Right ventricle myocardium inferior (tissue), 1 donor: ENCODE measurements at regions not wholly inside any gene's neighbourhood (a gene's known extent, or its start where the extent isn't known, plus 50 kb on each side); places are given as distances from the start of the nearest gene placed in this dataset.

ENCODE experiments used
- ATAC-seq: fragments of 200-7000 bp; cut with Tn5 transposase; one replicate; pipeline ENCODE4 v1.9.1; 2020; ENCODE audit warnings: mild to moderate bottlenecking, moderate library complexity
- DNase-seq: peaks from one replicate; pipeline ENCODE4 v3.0.0; 2021; ENCODE audit errors: missing footprints
- intact Hi-C: fragments of 100-400 bp; cut with DNase I; formaldehyde crosslinking; loops from one replicate; pipeline ENCODE4 v1.11.0; 2022
- donor health status: DM: no; HTN: yes; CAD: no; lungs with severe emphysema.

DNA sequence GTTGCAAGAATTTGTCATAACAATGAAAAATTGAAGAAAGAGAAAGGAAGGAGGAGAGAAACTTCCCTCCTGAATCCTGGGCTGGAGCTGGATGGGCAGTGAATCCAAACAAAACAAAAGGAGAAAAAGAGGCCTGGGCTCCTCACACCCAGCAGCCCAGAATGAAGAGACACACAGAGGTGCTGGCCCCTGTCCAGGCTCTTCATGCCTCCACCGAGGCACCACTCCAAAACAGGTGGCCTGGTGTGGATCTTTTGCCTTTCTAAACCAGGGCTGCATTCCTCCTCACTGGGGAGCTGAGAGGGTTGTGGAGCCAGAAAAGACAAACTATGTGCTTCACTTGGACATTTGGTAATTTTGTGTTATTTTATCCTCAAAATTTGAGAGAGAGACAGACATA lies 76.0 kb downstream of the FAM124B start:
- intact Hi-C loops = no loop called here
- ATAC-seq = no peak
- DNase-seq = no peak

DNA sequence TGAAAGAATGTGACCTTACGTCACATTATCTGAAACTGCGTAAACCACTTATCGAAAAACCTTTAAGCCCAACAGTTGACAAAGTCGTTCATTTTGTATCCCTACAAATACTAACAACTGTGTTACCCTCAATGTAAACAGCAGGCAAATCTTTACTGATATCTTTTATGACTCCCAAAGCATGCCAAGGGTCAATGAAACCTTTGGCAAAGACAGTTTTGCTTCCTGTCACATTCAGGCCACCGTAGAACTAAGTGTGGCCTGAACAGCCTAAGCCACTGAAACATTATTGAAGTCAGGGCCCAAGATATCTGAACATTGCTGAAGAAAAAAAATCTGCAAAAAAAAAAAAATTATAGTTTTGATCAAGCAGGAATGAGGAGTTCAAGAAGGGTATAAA lies 77.3 kb downstream of the FAM124B start:
- intact Hi-C loops = no loop called here
- DNase-seq (no peak), ATAC-seq (no peak)

DNA sequence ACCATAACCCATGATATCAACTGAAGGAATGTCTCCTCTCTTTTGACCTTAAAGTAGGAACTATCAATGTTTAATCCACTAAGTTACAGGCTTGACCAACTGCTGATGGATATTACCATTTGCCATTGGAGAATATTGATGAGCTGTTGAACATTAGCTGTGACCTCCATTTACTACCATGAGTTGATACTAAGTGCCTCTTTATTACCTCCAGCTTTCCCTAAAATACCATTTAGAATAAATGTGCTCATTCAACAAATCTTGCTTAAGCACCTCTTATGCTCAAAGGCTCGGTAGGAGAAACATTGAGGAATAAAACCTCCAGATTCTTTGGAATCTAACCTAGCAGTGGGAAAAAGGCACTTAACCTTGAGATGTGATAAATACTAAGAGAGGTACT lies 81.2 kb downstream of the FAM124B start:
- intact Hi-C loops = no loop called here
- ATAC-seq = no peak
- no peak for DNase-seq

DNA sequence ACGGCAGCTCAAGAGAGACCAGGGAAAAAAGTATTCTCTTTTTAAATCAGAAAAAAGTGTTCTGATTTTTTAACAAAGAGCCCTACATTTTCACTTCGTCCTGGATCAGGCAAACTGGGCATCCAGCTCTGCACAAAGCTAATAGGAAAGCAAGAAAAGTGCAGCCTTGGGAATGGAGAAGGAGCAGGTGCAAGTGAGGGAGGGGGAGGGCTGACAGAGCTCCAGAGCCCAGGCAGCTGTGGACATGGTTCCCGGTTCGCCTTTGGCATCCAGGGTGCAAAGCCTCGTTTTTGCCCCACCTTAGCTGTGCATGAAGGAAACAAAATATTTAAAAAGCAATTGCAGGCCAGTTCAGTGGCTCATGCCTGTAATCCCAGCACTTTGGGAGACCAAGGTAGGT lies 82.2 kb downstream of the FAM124B start:
- intact Hi-C loops = no loop called here
- DNase-seq (no peak), ATAC-seq (no peak)

DNA sequence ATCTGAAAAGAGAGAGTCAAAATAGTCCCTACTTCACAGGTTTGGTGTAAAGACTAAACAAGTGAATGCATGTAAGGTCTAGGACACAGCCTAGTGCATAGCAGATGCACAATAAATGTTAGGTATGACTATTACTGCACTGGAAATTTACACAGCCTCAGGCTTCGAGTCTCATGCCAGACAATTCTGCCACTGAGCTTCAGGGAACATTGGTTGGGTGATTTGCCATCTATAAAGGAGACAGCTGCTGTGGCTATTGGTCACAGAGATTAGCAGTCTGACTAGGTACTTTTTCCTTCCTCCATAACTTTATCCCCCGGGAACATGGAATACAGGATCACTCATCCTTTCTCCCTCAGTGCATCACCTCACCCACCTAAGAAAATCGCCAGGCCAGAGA lies 89.2 kb downstream of the FAM124B start:
- ATAC-seq (no peak), DNase-seq (no peak)
- intact Hi-C loops = no loop called here

DNA sequence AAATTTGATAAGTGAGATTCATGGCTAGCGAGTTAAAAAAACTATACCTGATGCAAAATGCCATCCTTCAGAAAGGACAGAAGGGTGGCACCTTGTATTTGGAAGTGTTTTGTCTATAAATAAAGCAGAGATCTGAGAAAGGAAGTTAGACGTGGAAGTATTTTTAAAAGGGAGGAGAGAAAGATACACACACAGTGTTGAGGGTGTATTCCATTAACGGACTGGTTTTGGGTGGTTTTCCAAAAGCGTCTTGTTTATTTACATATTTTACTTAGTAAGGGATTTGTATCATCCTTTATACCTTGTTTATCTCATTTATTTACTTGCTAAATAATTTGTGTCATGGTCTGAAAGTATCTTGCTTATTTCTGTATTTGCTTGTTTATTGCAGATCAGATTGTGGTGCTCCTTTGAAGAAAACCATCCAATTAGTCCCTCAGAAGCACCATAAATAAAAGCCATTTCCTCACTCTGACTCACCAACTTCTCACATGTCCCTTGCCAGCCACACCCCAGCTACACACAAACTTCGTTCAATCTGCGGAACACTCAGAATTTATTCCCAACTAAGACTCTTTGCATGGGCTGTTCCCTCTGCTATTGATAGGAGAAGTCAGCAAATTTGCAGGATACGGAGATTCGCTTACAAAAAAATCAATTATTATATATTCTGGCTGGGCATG lies 90.8 kb downstream of the FAM124B start:
- intact Hi-C loops = no loop called here
- DNase-seq = no peak
- no peak for ATAC-seq

DNA sequence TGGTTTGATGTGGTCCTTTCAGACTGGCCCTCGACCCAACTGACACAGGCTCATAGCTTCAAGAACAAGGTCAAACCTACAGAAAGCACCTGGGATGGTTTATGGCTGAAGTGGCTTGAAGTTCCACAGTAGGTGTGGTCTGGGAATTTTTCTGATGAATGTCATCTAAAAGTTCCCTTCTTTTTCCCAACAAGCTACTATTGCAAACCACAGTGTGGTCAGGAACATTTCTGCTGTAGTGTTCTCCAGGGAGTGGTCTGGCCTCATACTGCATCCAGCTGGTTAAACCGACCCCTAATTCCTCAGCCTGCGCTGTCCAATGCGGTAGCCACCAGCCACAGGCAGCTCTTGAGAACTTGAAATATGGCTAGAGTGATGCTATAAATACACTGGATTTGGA lies 92.7 kb downstream of the FAM124B start:
- intact Hi-C loops = no loop called here
- no peak for DNase-seq
- no peak for ATAC-seq

DNA sequence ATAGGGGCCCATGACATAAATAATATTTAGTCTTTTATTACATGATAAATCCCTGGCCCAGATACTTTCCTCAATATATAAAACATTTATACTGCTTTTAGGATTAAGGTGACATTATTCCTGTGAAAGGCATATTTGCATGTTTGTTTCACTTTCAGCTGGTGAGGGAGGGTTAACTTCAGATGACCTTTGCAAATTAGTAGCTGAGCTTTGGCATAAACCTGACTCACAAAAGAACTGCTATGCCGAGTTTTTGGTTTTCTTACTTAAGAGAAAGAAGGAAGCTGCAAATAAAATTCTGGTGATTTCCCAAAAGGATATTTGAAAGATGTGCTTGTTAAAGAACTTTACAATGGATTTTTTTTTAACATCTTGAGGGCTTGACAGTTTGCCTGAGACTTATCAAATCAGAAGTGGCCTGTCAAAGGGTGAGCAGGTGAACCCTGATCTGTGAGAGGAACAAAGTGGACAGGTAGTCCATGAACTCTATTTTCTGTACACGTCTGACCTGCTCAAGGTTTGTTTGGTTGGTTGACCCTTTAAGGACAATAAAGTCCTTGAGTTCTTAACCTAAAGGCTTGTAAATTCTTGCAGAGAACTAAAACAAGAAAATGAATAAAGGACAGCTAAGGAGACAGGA lies 93.5 kb downstream of the FAM124B start:
- DNase-seq = no peak
- intact Hi-C loops = no loop called here
- ATAC-seq = no peak

DNA sequence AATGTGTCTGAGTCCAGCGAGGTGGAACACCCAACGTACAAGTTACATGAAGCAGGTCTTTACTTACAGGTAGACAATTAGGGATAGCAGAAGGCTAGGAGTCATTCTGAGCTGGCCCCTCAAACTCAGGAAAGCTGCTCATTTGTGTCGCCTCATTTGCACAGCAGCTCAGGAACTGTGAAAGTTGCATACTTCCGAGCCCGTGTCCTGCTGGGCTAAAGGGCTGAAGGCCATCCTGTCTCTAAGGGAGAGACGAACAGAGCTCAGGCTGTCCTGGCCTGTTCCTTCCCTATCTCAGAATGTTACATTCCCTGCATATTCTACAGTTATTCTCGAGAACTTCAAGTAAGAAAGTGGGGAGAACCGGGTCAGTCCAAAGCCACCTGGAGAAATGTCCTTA lies 99.0 kb downstream of the FAM124B start:
- ATAC-seq = no peak
- DNase-seq = no peak
- intact Hi-C loops = no loop called here

DNA sequence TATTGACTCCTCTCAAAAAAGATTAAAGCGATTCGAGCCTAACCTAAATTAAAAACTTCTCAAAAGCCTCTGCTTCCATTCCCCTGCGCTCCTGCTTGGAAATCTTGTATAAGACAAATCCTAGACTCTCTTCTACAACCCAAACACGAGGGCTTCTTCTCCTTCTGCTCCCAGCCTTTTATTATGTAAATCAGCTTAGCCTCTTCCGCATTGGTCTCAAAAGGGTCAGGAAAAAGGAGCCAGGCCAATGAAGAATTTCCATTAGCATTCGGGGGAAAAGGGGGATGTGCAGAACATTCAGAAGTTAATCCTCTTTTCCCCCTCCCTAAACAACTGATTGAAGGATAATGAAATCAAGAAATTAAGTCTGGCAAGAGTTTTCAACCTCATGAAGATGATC lies 107.9 kb downstream of the FAM124B start:
- DNase-seq (no peak), ATAC-seq (no peak)
- intact Hi-C loops = no loop called here

DNA sequence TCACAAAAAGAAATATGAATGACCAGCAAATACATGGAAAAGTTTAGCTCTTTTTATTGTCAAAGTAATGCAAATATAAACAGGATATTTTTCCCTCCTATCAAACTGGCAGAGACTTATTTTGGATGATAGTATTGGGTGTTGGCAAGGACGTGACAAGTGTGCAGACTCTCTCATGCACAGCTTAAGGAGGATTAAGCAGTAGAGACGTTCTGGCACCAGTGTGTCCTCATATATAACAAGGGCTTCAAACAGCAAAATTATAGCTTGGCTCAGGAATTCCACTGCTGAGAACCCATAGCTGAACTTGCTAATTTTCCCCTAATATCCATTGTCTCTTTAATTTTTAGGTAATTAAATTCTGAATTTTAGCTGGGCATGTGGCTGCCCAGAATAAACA lies 114.4 kb downstream of the FAM124B start:
- DNase-seq (no peak), ATAC-seq (no peak)
- intact Hi-C loops = no loop called here

DNA sequence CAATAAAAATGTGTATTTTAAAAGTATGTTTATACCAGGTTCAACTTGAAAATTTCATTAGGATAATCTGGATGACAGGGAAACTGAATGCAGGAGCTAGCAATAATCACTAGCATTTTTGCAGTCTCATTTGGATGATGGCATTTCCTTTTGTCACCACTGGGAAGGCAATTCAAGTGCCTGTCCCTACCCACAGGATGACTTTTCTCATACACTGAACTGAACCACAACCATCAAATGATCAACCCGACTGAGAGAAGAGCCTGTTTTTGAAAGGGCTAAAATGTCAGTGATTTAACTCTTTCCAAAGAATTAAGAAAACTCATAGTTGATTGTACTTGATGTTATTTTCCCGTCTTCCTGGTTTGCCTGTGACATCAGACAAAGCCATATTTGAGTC lies 115.0 kb downstream of the FAM124B start:
- DNase-seq = no peak
- no peak for ATAC-seq
- intact Hi-C loops = no loop called here

DNA sequence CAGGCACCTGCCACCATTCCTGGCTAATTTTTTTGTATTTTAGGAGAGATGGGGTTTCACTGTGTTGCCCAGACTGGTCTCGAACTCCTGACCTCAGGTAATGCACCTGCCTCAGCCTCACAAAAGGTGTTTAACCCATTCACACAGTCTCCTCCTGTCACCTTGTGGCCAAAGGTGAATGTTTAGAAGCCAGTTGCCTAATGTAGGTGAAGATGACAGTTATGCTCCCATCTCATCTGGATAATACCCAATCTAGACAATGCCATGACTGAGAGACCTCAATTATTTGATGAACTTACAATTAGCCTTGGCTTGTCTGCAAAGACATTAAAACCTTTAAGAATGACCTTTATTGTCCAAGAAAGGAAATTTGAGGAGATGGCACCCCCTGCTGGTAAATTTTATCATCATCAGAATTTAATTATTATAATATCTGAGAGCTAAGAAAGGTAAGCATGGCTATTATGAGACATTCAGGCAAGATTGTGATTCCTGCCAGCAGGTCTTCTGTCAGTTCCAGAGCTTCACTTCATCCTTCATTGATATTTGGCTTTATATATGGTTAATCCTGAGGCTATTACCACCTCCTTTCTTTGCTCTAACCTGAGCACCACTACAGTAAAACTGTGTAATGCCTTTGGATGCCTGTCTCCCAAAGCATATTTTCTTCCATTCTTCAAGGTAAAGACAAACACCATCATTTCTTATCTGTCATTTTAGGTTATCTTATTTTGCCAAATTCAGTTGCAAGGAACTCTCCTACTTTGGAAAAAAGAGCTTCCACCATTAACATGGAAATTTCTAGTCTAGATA lies 117.6 kb downstream of the FAM124B start:
- intact Hi-C loops = loop anchor here (1.0 kb wide), 2 partner anchors 291 to 314 kb away; no protein-coding TSS in a partner anchor
- no peak for DNase-seq
- ATAC-seq = no peak

DNA sequence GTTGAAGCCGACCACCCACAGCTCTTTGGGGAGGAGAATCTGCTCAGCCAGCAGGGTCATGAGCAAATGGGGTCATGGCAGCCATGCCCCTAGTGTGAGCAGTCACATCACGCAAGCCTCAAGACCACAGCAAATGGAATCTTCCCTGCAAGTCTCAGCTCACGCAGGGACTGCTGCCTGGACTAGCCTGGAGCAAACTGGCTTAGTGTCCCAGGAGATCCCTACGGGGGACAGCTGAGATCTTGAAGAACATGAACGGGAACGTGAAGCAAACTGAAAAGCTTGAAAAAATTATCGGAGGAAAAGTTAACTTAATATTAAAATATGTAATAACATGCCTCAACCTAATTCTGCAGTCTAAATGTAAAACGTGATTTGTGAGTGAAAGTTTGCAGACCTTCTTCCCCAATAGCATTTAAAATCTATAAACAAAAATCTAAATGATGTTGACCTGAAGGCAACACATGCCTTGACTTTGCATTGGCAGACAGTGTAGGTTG lies 118.4 kb downstream of the FAM124B start:
- intact Hi-C loops = no loop called here
- DNase-seq (no peak), ATAC-seq (no peak)

DNA sequence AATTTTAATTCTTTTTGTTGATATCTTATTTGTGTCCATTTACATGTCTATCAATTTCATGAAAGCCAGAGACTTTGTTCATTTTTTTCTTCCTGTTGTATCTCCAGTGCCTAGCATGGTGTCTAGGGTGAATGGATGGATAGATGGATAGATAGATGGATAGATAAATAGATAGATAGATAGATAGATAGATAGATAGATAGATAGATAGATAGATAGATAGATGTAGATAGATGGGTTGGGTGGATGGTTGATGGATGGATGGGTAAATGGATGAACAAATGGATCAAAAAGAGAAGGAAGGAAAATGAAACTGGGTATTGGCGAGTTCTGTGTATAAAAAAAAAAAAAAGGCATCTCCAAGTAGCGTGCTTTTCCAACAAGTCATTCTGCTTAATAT lies 120.5 kb downstream of the FAM124B start:
- intact Hi-C loops = no loop called here
- no peak for DNase-seq
- no peak for ATAC-seq

DNA sequence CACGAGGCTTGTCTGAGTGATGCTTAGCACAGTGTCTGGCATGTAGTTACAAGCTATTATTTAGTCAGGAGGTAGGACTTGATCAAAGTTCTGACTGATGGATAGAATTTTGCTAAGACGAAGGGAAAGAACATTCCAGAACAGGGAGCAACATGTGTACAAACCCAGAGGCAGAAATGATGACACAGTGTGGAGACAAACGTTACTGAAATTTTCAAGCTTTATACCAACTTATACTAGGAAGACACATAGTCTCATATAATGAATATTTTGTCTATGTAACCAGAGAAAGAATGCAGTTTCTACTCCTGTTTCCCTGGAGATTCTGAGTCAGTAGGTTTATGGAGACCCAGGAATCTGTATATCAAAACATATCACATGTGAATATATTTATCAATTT lies 123.4 kb downstream of the FAM124B start:
- ATAC-seq = no peak
- intact Hi-C loops = no loop called here
- DNase-seq = no peak

DNA sequence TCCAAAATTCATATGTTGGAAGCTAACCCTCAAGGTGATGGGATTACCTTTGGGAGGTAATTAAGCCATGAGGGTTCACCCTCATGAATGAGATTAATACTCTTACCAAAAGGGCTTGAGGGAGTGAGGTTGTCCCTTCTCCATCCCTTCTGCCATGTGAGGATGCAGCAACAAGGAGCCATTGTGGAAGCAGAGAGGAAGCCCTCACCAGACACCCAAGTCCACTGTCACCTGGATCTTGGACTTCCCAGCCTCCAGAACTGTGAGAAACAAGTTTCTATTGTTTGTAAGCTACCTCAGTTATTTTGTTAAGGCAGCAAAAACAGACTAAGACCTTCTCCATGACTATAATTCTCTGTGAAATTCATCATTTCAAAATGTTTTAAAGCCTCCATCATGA lies 125.7 kb downstream of the FAM124B start:
- ATAC-seq (no peak), DNase-seq (no peak)
- intact Hi-C loops = no loop called here

DNA sequence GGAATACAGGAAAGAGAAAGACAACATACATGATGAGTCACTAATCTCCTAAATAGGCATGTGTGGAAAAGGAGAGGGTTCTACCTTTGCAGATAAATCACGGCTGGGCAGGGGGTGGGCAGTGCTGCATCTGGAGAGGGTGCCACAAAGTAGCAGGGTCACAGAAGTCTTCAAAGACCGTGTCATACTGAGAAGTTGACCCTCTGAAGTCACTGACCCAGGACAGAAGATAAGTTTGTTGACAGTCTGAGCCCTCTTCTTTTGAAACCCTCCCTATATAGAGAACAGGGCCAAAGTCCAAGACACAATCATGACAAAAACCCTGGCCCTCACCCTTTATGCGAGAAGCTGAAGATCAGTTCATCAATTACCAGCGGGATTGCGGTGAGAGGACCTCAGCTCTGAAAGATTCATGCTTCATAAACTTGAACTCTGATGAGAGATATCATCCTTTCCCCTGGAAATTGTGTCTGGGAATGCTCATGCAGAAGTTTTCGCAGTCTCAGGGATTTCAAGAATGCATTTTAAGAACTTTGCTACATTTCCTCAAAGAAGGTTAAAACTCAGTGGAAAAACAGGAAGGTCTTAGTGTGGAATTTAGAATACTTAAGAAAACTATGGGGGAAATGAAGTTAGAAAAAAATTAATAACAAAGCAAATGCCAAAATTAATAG lies 129.5 kb downstream of the FAM124B start:
- DNase-seq = no peak
- intact Hi-C loops = no loop called here
- no peak for ATAC-seq

DNA sequence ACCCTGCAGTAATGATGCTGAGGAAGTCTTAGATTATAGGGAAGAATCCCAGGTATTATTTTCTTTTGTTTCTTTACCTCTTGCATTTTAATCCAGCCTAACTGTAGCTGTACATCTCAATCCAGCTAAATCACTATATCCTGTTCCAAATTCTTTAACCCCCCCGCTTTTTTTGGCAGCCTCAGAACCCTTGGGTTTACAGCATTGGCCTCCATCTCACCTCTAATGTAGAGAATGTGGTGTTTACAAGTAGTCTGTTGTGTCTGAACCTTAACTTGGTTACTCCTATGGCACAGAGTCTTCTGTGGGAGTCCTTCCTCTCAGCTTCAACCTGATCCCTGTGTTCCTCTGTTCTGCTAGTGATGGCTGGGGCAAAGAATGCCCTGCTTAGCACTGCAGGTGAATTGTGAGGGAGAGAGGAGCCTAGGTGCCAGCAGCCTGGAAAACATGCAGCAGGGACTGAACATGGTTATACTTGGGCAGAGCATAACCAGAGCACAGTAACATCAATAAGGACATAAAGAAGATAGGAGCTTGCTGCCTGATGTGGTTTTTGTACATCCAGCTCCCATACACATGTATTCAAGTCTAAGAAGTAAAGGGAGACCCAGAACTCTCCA lies 130.2 kb downstream of the FAM124B start:
- intact Hi-C loops = no loop called here

More for the DNA sequence above, 130.2 kb downstream of the FAM124B start:
- DNase-seq = no peak
- ATAC-seq = no peak
